ENCODE measurements at regions not wholly inside any gene's neighbourhood (a gene's known extent, or its start where the extent isn't known, plus 50 kb on each side); places are given as distances from the start of the nearest gene placed in this dataset.

DNA sequence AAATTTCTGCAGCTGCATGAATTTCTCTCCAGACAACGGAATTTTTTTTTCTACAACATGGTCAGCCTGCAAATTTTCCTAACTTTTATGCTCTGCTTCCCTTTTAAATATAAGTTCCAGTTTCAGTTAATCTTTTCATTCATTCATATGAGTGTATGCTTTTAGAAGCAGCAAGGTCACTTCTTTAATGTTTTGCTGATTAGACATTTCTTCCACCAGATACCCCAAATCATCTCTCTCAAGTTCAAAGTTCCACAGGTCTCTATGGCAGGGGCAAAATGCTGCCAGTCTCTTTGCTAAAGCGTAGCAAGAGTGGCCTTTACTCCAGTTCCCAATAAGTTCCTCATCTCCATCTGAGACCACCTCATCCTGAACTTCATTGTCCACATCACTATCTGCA lies 205.6 kb upstream of the GRM7 start:
- in situ Hi-C loops (cut with MboI) (no loop called here), intact Hi-C loops (cut with micrococcal nuclease) (no loop called here)
- ChIA-PET CTCF (ENCODE audit: low intra/inter-chr PET ratio) (no interaction called here), POLR2A (no interaction called here)
- Histone ChIP-seq H3K9me3 (replicated peaks; ENCODE audit: control insufficient read depth, insufficient read depth, low read depth, low read length) (peaks cover 14% of the 10 kb centered on the region), H3K27me3 (ENCODE audit: control insufficient read depth in 2 of 2, insufficient read depth in 2 of 2, low read length in 2 of 2) (no peaks in the 10 kb centered on the region), H3K9ac (ENCODE audit: insufficient read depth in 1 of 2, low read depth in 2 of 2, low read length in 2 of 2) (no peak overlapping the region), H3K9me1 (ENCODE audit: control insufficient read depth, insufficient read depth, low read length) (no peaks in the 10 kb centered on the region), H3K4me1 (replicated peaks in 1 of 2; ENCODE audit: control insufficient read depth in 2 of 2, insufficient read depth in 2 of 2, low read length in 2 of 2) (no peaks in the 10 kb centered on the region), H3K27ac (ENCODE audit: extremely low read depth, low read depth, low read length) (no peak overlapping the region), H3K4me3 (no peak overlapping the region), H2AFZ (ENCODE audit: low read depth, low read length) (no peak overlapping the region), H4K20me1 (replicated peaks; ENCODE audit: control insufficient read depth, insufficient read depth, low read length) (no peaks in the 10 kb centered on the region), H3K4me2 (ENCODE audit: insufficient read depth, low read length) (no peak overlapping the region), H3K36me3 (ENCODE audit: control insufficient read depth, insufficient read depth, low read length) (no peaks in the 10 kb centered on the region), H3K79me2 (ENCODE audit: control insufficient read depth, insufficient read depth, low read length) (no peaks in the 10 kb centered on the region)
- no TSS peak for BruUV-seq (replicated peaks)
- WGBS (ENCODE audit: insufficient coverage, low coverage, missing lambda C conversion rate): 60% methylated on average over 2 of the region's 2 CpGs
- TF ChIP-seq C11orf30 (IDR thresholded peaks at IDR 0.05; ENCODE audit: low read depth): peak; percentile 74
- TF ChIP-seq RUNX1 (IDR thresholded peaks at IDR 0.05; ENCODE audit: low read depth): no peak
- peak; percentile 67 for TF ChIP-seq MAFK (IDR thresholded peaks at IDR 0.05; ENCODE audit: low read length)
- no peak for TF ChIP-seq BCOR (IDR thresholded peaks at IDR 0.05)
- TF ChIP-seq ZNF316 (IDR thresholded peaks at IDR 0.05): peak; percentile 89
- TF ChIP-seq, protein P1, sequence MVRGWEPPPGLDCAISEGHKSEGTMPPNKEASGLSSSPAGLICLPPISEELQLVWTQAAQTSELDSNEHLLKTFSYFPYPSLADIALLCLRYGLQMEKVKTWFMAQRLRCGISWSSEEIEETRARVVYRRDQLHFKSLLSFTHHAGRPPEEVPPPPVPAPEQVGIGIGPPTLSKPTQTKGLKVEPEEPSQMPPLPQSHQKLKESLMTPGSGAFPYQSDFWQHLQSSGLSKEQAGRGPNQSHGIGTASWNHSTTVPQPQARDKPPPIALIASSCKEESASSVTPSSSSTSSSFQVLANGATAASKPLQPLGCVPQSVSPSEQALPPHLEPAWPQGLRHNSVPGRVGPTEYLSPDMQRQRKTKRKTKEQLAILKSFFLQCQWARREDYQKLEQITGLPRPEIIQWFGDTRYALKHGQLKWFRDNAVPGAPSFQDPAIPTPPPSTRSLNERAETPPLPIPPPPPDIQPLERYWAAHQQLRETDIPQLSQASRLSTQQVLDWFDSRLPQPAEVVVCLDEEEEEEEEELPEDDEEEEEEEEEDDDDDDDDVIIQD (CRISPR knock-in tag; IDR thresholded peaks at IDR 0.05): no peak
- TF ChIP-seq MAFG (tag; conservative IDR thresholded peaks at IDR 0.05): peak; percentile 75
- peak; percentile 74 for TF ChIP-seq MAFF (IDR thresholded peaks at IDR 0.05; ENCODE audit: low read length)
- TF ChIP-seq CREBBP (IDR thresholded peaks at IDR 0.05; ENCODE audit: low read depth, low read length): no peak
- DNase-seq (ENCODE audit: extremely low read depth in 1 of 4, low spot score in 3 of 4) (no peak), FAIRE-seq (no peak), ATAC-seq (no peak)
